Colon (tissue), 2 donors: ENCODE measurements at regions not wholly inside any gene's neighbourhood (a gene's known extent, or its start where the extent isn't known, plus 50 kb on each side); places are given as distances from the start of the nearest gene placed in this dataset.

Source experiments
- FAIRE-seq: peaks from 2 replicates; lab custom pipeline; 2012; peaks lifted over from hg19 to GRCh38; lab: Jason Lieb, UNC
- donor health status: control.
- donor health status: control.

GRCh38 chrX:45771560-45772340 lies 571.1 kb upstream of the DIPK2B start:
- peak; percentile 92 for FAIRE-seq

GRCh38 chrX:45771114-45771513 lies 570.4 kb upstream of the DIPK2B start:
- FAIRE-seq, result peak; percentile 83

DNA sequence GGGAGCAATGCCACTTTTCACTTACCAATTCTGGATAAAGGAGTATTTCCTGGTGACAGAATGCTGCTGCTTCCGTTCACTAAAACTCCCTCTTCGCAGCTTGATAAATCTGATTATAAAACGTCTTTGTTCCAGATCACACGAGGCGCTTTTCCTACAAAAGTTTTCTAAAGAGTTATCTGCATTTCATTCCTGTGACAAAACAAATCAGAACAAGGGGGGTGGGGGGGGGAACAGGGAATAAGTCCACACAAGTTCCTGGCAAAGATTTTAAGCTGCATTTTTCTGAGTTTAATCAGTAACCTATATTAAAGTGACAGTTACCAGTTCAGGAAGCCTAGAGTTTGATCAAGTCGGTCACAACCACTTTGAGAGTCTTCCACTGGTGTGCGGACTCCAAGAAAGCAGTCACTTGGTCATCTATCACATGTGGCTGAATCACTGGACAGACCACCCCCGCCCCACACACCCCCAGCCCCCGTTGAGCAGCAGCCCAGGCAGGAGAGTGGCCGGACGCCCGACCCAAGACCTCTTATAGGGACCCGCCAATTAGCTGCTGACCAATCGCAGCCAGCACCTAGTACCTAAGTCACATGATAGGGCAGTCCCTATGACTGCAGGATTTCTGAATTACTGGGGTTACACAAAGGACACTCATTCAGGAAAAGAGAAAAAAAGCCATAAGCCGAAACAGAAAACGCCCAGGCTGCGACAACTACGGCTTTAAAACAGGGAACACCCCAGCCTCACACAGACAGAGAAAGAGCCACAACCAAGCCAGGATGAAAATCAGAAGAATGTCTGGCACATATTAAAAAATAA lies 569.3 kb upstream of the DIPK2B start:
- FAIRE-seq, result peak; percentile 94

DNA sequence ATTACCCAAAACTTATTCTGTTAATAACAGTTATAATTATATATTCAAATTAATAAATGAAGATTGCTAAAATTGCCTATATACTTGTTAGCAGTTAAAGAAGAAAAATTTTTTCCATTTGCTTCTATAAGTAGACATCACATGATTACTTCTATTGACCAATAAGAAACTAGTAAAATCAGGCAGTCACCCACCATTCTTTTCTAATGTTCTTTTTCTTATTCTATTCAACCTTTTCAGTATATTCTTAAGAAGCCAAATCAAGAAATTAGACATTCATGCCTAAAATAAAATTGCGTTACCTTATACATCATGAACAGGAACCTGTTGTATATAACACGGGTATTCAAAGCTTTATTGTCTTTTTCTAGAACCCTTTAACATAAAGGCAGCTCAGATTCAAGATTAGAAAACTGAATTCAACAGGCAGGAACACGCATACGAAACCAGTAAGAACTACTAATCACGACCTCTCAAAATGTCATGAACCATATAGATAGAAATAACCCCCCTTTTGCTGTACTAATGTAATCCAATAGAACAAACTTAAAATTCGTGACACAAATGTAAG lies 568.1 kb upstream of the DIPK2B start:
- FAIRE-seq, result peak; percentile 97

GRCh38 chrX:45766981-45767501 lies 566.4 kb upstream of the DIPK2B start:
- FAIRE-seq, result no peak

DNA sequence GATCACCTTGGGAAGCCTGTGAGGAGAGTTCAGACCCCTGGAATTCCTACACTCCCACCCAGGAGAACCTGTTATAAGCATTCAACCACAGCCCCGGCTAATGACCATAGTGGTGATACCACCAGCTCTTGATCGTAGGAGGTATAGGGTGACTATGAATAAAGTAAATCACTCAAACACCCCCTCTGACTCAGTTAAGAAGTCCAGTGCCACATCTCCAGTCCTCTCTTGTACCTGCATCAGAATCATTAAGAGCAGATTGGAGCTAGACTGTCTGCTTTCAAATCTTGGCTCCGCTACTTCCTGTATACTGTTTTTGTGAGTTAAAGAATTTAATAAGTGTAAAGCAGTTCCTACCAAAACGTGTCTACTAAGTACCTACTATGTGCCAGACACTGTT lies 565.1 kb upstream of the DIPK2B start:
- FAIRE-seq, result no peak

GRCh38 chrX:45765281-45765680 lies 564.6 kb upstream of the DIPK2B start:
- FAIRE-seq, result no peak

DNA sequence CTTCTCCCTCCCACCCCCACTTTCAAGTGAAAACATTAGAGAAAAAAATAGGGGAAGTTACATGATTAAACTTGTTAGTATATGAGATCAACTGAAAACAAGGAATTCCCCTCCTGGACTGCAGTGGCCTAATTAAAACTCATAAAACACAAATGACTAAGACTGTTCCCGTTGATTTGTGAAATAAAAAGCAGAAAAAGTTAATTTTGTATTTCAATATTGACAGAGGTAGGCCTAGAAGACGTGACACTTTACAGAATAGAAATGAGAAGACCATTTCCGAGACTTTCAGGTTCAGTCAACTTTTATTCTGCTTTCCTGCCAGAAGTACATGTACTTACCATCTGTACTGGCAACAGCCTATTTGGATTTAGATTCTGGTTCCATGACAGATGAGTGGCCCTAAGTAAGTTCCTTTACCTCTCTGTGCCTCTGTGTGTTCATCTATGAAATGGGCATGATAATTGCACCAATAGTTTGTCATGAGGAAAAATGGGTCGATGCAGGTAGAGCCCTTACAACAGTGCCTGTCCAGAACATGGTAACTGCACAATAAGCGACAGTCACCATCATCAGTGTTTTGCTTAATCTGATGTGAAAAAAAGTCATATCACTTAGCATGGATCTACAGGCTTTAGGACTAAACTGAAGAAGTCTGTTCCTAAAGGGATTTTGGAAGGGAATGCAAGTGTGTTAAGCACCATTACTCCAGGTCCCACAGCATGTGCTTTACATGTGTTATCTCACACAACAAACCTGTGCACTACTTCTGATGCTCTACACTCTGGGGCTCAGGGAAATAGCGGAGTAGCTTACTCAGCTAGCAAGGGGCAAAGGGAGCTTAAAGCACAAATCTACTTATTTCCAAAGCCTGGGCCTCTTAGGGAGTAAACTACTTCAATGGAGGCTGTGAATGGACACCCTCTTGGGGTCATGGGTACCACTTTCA lies 562.3 kb upstream of the DIPK2B start:
- FAIRE-seq, result no peak

DNA sequence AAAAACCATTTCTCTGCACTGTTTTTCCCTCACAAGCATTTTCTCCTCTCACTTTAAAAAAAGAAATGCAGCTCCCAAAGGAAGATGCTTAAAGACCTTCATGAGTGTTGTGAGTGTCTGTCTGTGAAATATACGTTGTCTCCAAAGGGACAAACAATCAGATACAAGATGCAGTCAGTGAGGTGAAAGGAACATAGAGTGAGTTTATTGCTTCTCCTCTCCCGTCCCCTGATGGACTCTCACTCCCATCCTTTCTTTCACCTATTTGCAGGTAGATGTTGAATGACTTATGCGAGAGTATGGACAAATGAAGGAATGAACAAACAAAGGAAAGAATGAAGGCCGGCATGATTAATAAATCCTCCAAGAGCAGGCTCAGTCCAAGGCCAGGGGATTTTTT lies 561.2 kb upstream of the DIPK2B start:
- no peak for FAIRE-seq

DNA sequence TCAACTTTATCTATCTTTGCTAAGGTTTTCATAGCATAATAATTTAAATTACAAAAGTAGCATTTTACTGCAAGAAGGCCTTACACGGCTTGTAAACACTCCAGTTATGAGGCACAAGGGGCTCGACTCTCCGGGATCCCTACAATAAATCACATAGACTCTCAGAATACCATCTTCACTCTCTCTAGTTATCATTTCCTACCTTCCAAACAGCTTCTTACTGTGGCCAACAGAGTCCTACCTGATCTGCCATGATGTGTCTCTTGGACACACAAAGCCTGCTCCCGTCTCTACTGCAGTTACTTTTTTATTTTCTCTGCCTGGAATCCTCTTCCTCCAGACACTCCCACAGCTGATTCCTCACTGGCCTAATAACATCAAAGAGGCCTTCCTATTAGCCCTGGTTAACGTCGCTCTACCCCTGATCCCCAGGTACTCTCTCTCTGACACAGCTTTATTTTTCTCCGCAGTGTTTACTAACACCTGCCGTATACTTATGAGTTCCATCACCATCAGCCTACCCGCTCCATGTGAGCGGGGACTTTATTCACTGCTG lies 559.6 kb upstream of the DIPK2B start:
- FAIRE-seq, result no peak

DNA sequence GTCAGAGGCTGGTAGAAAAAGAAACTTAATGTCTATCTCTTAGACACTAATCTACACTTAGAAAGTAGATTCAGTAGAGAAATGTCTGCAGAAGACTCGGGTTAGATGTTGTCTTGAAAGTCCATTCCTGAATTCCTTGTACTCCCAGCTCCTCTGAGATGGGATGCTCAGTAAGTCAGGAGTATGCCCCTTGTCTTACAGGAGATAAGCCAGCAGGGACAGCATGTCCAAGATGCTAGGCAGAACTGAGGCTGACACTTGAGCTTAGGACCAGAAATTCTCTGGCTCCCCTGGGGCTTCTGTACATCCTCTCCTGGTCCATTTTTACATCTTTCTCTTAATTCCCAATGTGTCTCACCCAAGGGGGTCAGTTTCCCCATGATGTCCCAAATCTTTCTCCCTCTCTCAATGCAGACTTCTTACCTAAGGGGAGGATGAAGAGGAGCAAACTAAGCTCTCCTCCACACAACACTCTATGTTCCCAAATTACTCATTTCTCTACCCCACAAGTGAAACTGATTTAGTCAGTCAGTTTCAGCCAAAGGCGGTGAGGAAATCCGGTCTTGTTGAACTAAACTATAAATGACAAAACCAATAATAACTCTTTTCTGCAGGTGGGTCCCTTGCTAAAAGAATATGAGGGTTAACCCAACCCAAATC lies 558.2 kb upstream of the DIPK2B start:
- no peak for FAIRE-seq

GRCh38 chrX:45758319-45758718 lies 557.6 kb upstream of the DIPK2B start:
- no peak for FAIRE-seq

GRCh38 chrX:45757272-45757671 lies 556.6 kb upstream of the DIPK2B start:
- peak; percentile 47 for FAIRE-seq

DNA sequence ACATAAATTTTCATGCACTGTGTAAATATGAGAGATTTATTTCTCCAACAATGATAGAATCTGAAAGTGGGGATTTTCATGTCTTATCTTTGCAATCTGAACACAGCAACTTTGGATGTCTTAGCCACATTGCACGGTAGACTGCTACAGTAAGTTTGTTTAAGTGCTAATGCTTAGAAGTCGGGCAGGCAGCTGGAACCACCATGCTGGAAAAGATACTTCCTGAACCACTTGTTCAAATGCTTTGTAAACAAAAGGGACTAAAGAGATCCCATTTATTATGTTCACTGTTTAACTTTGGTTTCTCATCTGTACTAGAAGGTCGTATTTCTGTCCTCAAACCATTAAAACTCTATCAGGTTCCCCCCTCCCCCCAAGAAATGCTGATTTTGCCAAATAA lies 555.9 kb upstream of the DIPK2B start:
- peak; percentile 28 for FAIRE-seq

DNA sequence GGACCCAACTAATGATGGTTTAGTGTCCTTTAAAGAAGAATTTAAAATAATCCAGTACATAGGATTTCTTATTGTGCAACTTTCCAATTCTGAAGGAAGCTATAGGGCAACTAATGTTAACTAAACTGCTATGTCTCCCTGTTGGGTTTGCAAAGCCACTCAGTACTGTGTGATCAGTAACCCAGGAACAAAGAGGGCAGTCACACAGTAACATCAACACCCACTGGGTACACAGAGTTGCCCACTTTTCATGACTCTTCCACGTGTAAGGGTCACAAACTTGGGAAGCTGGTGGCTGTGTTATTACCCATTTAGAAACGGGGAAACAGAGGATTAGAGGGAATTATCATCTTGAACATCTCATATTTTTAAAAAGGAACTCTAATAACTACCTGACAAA lies 555.0 kb upstream of the DIPK2B start:
- no peak for FAIRE-seq

GRCh38 chrX:45751156-45751555 lies 550.5 kb upstream of the DIPK2B start:
- FAIRE-seq, result peak; percentile 53

- no peak for FAIRE-seq
These were observed 550.0 kb upstream of the DIPK2B start for GRCh38 chrX:45750639-45751038.

- no peak for FAIRE-seq
These were observed 548.7 kb upstream of the DIPK2B start for GRCh38 chrX:45749375-45749774.

DNA sequence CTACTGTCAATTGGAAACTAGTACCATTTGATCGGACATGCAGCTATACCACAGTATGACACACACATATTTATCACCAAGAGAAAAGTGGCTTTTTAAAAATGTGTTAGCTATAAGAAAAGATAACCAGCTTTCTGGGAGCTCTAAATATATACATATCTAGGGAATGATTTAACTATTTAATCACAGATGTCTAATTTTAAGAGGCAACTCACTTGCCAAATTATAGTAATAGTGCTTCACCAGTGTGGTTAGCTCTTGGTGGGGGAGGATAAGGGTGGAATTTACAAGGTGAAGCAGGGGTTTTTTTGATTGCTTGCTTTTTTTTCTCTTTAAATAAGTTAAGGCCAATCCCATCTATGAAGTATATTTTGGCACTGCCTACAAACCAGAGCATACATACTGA lies 547.7 kb upstream of the DIPK2B start:
- no peak for FAIRE-seq

- FAIRE-seq, result no peak
These were observed 547.2 kb upstream of the DIPK2B start for GRCh38 chrX:45747905-45748304.

DNA sequence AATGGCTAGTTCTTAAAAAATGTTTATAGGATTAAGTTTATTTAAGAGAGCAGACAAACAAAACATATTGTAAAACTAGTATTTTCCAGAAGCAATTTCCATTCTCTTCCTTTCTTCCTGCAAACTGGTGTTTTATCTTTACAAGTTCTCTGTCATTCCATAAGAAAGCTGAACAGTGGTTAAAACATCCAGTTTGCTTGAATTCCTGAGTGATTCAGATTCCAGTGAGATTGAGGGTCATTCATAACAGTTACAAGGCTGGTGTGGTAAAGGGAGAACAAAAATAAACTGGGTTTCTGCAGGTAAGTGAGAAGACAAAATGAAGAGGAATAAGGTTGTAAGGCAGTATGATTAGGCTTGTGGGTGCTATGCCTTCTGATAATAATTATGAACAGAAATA lies 544.8 kb upstream of the DIPK2B start:
- FAIRE-seq, result no peak
